Gastroesophageal sphincter (tissue), 4 donors: ENCODE measurements at regions not wholly inside any gene's neighbourhood (a gene's known extent, or its start where the extent isn't known, plus 50 kb on each side); places are given as distances from the start of the nearest gene placed in this dataset.

ENCODE experiments used
- ATAC-seq: fragments of 150-250 bp; one replicate; pipeline ENCODE4 v1.9.1; 2016; ENCODE audit warnings: mild to moderate bottlenecking, moderate library complexity
- H3K27ac ChIP-seq, 4 donors: fragments of 200-600 bp; sonication (generic) in 3 of 4; 1 replicate in 3 of 4; 2 replicates in 1 of 4; pipeline ENCODE4 v1.5.1; 2016 to 2019
- H3K27me3 ChIP-seq: fragments of 200-600 bp; sonication (generic); one replicate; pipeline ENCODE4 v1.5.1; 2019
- H3K36me3 ChIP-seq, 2 donors: fragments of 200-600 bp; sonication (generic); one replicate each; pipeline ENCODE4 v1.5.1; 2019; ENCODE audit warnings: control low read depth in 1 of 2
- H3K4me1 ChIP-seq, 3 donors: fragments of 200-600 bp; sonication (generic); 1 replicate in 2 of 3; 2 replicates in 1 of 3; pipeline ENCODE4 v1.5.1; 2016 to 2019; ENCODE audit warnings: control low read depth in 2 of 3
- H3K4me3 ChIP-seq, 2 donors: fragments of 200-600 bp; sonication (generic); one replicate each; pipeline ENCODE4 v1.5.1; 2019; ENCODE audit warnings: mild to moderate bottlenecking in 1 of 2, moderate library complexity in 1 of 2
- H3K9me3 ChIP-seq, 3 donors: fragments of 200-600 bp; sonication (generic); one replicate each; pipeline ENCODE4 v1.5.1; 2017 to 2019; ENCODE audit warnings: control low read depth in 2 of 3
- CTCF ChIP-seq, 4 experiments: fragments of 200-600 bp in 2 of 4; fragments of 450-650 bp in 2 of 4; sonication (generic) in 1 of 4; IDR thresholded peaks; one replicate each; pipeline ENCODE4 v1.5.1; 2017 to 2019; ENCODE audit warnings: antibody characterized with exemption in 4 of 4, mild to moderate bottlenecking in 2 of 4, moderate library complexity in 2 of 4
- EP300 ChIP-seq: sonication (generic); formaldehyde crosslinking; IDR thresholded peaks from one replicate; pipeline ENCODE4 v1.6.1; 2017; ENCODE audit warnings: antibody characterized with exemption, mild to moderate bottlenecking
- POLR2A ChIP-seq, 2 donors: fragments of 450-650 bp; IDR thresholded peaks; one replicate each; pipeline ENCODE4 v1.6.1; 2017; ENCODE audit warnings: antibody characterized with exemption in 2 of 2, mild to moderate bottlenecking in 2 of 2, moderate library complexity in 1 of 2
- POLR2AphosphoS5 ChIP-seq: sonication (generic); formaldehyde crosslinking; IDR thresholded peaks from one replicate; pipeline ENCODE4 v1.6.1; 2017; ENCODE audit warnings: antibody characterized with exemption
- WGBS, 2 donors: methylation state at CpG; one replicate each; pipeline ENCODE4 v1.1.5; 2018; ENCODE audit warnings: low coverage in 1 of 2; 5-methylcytosine and 5-hydroxymethylcytosine counted together

DNA sequence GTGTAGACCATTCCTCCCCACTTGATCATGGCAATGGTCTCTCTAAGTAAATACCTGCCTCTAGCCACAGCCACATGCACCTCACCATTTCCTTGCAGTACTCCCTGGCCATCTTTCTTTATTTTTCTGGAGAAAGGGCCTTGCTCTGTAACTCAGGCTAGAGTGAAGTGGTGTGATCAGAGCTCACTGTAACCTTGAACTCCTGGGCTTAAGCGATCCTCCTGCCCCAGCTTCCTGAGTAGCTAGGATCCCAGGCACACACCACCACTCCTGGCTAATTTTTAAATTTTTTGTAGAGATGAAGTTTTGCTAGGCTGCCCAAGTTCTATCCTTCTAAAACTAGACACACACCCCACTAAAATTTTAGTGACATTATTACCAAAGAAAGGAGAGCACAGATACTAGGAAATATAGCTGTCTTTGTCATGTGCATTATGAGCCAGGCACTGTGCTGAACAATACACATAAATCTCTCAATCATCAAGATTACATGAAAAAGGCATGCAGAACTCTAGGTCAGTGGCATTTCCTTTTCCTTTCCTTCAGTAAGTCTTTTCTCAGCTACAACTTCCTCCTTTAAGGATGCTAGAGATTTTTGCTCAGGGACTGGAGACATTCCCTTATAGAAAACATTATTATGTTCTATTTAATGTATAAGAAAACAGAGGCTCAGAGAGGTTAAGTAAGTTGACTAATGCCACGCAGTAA lies 95.0 kb upstream of the SERBP1 start:
- WGBS, 2 donors: 53 to 91% methylated on average over 1 to 2 of the region's 2 CpGs
- H3K9me3 ChIP-seq: no peaks in the 10 kb centered on the region
- no peaks in the 10 kb centered on the region for H3K27me3 ChIP-seq
- H3K4me1 ChIP-seq: no peaks in the 10 kb centered on the region
- no peaks in the 10 kb centered on the region for H3K36me3 ChIP-seq
- H3K27ac ChIP-seq: no peak overlapping the region
- TF ChIP-seq POLR2AphosphoS5 (no peak), POLR2A (IDR thresholded peaks at IDR 0.05) (no peak), EP300 (no peak), CTCF (IDR thresholded peaks at IDR 0.05) (no peak)
- ATAC-seq: no peak
- H3K4me3 ChIP-seq: no peak overlapping the region

- ATAC-seq: no peak
- TF ChIP-seq CTCF (IDR thresholded peaks at IDR 0.05) (no peak), EP300 (no peak), POLR2AphosphoS5 (no peak)
Measured at GRCh38 chr1:67528141-67528540, 97.9 kb upstream of the SERBP1 start.

DNA sequence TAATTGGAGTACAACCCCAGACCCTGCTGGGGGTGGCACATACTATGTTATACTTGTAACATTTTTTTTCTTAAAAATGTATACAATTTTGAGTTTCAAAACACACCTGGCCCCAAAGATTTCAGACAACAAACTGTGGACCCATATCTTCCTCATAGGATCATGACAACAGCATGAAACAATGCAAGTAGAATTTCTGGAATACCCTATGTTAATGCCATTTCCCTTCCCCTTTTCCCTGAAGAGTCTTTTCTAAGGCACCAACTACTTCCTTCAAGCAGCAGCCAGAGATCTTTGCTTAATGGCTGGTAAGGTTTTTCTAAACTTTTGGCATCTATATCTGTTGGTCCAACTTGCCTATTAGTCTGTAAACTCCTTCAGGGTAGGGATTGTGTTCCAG lies 99.9 kb upstream of the SERBP1 start:
- no peak overlapping the region for H3K4me3 ChIP-seq
- ATAC-seq: no peak
- no peaks in the 10 kb centered on the region for H3K4me1 ChIP-seq
- no peak overlapping the region for H3K27ac ChIP-seq
- no peak for TF ChIP-seq EP300
- TF ChIP-seq POLR2AphosphoS5: no peak
- no peak for TF ChIP-seq POLR2A (IDR thresholded peaks at IDR 0.05)
- no peak for TF ChIP-seq CTCF (IDR thresholded peaks at IDR 0.05)
- H3K36me3 ChIP-seq: no peaks in the 10 kb centered on the region
- H3K27me3 ChIP-seq: no peaks in the 10 kb centered on the region
- no peaks in the 10 kb centered on the region for H3K9me3 ChIP-seq

More at GRCh38 chr1:67528141-67528540, 97.9 kb upstream of the SERBP1 start:
- Histone ChIP-seq H3K4me3 (no peak overlapping the region), H3K27me3 (no peaks in the 10 kb centered on the region), H3K4me1 (no peaks in the 10 kb centered on the region), H3K9me3 (no peaks in the 10 kb centered on the region), H3K36me3 (no peaks in the 10 kb centered on the region), H3K27ac (no peak overlapping the region)
- 87 to 89% methylated on average over 3 to 4 of the region's 4 CpGs for WGBS, 2 donors

DNA sequence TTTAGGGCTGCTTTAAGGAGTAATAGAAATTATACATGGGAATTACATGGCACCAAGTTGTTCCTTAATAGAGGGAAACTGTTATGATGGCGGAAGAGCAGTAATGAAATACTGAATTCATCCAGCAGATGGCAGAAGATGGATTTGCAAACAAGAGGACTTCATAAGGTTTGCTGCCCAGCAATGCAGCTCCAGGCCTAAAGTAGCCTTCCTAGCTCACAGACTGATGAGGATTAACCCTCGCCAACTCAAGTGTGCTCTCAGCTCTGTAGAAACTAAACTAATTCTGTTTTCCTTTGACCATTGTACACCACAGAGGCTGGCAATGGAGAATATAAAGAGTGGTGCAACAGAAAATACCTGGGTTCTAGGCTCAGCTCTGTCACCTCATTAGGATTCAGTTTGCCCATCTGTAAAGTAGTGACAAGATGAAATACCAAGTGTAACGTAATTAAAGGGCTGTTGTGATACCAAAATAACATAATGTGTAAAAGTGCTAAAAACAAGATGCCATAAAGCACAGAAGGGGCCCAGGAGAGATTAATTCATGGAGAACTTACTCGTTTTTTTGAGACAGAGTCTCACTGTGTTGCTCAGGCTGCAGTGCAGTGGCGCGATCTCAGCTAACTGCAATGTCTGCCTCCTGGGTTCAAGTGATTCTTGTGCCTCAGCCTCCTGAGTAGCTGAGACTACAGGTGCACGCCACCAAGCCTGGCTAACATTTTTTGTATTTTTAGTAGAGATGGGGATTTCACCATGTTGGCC lies 102.4 kb upstream of the SERBP1 start:
- no peaks in the 10 kb centered on the region for H3K36me3 ChIP-seq
- WGBS, 2 donors: 28 to 54% methylated on average over 3 to 7 of the region's 7 CpGs

More for the DNA sequence above, 102.4 kb upstream of the SERBP1 start:
- Histone ChIP-seq H3K27me3 (no peaks in the 10 kb centered on the region), H3K27ac (no peak overlapping the region), H3K4me1 (no peaks in the 10 kb centered on the region), H3K9me3 (no peaks in the 10 kb centered on the region), H3K4me3 (no peak overlapping the region)
- peak; percentile 70 for ATAC-seq
- no peak for TF ChIP-seq EP300
- peak; percentile 66 to 86 (median 83) for TF ChIP-seq CTCF (IDR thresholded peaks at IDR 0.05)
- no peak for TF ChIP-seq POLR2A (IDR thresholded peaks at IDR 0.05)
- no peak for TF ChIP-seq POLR2AphosphoS5
